Stimulated activated CD4-positive, alpha-beta T cell treated with anti-CD3 and anti-CD28 coated beads, Interleukin-1b, Interleukin-23, amount 100 ng/mL, for 48 hours (primary cell): ENCODE measurements at regions not wholly inside any gene's neighbourhood (a gene's known extent, or its start where the extent isn't known, plus 50 kb on each side); places are given as distances from the start of the nearest gene placed in this dataset.
"Not testable (repeated sequence)": the region's sequence is repeated elsewhere in the genome, so short reads cannot be mapped to it uniquely, and the experiment has no call there.

Source experiments
- DNase-seq: peaks from one replicate; pipeline ENCODE4 v3.0.0-alpha.2; 2020

DNA sequence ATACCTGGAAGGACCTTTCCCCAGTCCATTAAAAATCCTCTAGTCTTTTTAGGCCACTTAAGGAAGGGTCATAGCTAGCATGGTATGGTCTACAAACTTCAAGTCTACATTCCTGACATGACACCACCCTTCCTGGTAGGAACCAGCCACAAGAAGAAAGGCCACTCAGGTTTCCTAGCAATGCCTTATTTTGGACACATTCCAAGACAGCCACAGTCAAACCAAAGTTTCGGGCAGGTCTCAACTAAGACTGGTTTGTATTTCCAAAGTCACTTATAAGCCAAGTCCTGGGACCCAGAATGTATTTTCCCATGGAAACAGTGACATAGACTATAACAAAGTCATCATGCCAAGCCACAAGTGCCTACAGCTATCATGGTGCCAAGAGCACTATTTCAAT, 50.6 kb upstream of the SLC44A3 start:
- no peak for DNase-seq

DNA sequence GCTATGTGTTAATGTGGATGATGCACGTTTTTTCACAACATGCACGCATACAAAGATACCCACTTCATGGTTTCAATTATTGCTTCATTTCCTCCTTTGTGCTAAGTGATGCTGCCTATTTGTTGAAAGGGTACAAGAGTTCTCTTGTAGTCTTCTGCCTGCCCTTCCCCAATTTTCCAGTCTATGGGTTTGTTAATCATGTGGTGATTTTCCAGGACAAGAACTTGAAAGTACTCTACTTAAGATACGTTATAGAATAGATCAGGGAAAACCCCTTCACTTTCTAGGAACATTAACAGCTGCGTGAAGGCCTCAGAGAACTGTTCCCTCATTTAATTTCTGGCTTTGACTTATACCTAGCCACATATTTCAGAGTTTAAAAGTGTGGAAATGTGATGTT, 52.1 kb upstream of the SLC44A3 start:
- DNase-seq: no peak

- DNase-seq: no peak
These were observed 54.2 kb upstream of the SLC44A3 start for GRCh38 chr1:94765958-94766357.

DNA sequence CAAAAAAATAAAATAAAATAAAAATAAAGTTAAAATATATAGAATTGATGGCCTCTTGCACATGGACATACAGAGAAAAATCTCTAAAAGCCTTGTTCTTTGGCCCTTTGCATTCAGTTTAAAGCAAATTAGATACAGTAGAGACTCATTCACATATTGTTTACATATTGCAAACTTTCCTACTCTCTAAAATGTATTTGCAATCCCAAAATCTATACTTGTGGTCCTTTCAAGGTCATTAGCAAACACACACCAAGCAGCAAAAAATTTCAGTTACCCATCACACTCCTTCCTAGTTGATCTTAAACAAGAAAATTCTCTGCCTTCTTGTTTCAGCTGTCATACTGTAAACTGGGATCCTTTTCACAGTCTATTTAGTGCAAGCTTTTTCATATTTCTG, 61.0 kb upstream of the SLC44A3 start:
- no peak for DNase-seq

DNA sequence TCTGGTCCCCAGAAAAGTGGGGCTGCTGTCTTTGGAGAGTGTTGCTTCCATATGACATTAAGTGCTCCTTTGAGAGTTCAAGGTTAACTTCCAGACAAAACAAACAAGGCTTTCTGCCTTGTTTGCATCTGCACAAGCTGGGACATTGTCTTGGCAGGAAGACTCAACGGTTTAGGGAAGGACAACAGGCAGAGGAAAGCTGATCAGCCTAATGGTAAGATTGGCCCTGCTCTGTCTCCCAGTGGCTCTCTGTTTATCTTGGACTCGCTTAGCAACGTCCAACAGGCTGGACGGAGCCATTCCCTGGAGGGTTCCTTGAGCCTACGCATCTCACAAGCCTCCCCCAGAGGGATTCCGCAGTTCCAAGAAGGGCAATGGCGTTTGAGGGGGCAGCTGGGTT, 62.2 kb upstream of the SLC44A3 start:
- no peak for DNase-seq

- DNase-seq: no peak
These were observed 64.5 kb upstream of the SLC44A3 start for GRCh38 chr1:94755675-94756074.

DNA sequence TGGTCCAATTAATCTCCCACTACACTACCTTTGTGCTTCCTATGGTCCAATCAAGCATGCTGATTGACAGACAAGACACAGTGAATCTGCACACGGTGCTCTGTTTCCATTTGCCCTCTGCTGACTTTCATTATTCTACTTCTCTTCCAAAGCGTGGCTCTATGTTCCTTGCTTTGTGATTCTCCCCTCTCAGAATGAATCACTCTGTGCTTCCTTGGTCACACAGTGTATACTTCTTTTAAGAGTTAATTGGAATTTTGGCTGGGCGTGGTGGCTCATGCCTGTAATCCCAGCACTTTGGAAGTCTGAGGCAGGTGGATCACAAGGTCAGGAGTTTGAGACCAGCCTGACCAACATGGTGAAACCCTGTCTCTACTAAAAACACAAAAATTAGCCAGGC, 65.1 kb upstream of the SLC44A3 start:
- not testable (repeated sequence) for DNase-seq

GRCh38 chr1:94754570-94754969, 65.6 kb upstream of the SLC44A3 start:
- DNase-seq: no peak

DNA sequence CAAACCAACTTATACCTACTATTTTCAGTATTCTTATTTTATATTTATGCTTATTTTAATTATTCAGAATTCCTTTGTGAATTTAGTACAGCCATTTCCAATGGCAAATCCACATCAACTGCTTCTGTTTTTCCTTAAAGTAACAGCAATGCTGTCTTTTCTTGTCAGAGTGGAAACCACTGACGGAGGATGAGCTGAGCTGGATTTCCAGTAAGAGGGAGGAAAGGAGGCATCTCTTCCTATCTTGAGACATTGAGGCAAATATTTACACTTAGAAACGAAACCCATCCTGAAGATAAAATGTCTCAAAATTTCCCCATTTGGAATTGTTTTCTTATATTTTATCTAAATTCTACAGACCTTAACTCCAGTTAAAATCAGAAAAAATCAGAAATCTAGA, 66.1 kb upstream of the SLC44A3 start:
- no peak for DNase-seq

GRCh38 chr1:94753171-94753972, 66.8 kb upstream of the SLC44A3 start:
- no peak for DNase-seq

- DNase-seq: not testable (repeated sequence)
These were observed 68.7 kb upstream of the SLC44A3 start for GRCh38 chr1:94751483-94751882.

DNA sequence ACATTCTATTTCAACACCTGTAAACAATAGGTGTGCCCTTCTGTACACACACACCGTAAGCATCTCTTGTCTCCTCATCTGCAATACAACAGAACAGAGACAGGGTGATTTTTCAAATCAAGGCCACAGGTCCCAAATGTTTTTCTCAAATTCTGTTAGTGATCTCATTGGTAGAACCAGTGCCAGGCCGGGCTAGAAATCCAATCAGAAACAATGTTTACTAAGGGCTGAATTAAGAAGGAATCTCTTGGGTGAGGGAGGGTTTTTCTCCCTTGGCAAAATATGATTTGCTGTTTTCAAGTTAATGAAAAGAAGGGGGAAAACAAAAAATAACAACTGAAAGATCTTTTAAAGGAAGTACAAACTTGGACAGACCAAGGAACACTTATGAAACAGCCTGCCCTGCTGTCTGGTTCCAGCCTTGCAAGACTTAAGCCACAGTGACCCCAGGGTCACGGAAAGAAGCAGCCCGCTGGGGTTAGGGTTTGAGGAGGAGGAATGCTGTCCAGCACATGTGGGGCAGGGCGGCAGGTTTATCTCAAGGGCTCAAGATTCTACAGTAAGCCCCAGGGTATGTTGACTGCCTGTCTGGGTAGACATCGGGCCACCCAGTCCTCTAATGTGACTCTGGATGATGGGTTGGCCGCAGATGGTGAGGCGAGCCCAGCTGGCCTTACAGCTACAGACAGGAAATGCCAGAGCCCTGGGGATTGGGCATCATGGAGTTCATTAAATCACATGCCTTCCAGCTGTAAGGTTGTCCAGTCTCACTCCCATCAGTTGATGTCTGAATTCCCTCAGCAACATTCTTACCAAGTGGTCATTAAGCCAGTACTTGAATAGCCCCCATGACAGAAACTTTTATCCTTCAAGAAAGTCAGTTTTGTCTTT, 73.3 kb upstream of the SLC44A3 start:
- no peak for DNase-seq

- DNase-seq: no peak
These were observed 74.4 kb upstream of the SLC44A3 start for GRCh38 chr1:94745742-94746141.

- DNase-seq: no peak
These were observed 76.3 kb upstream of the SLC44A3 start for GRCh38 chr1:94743862-94744261.

DNA sequence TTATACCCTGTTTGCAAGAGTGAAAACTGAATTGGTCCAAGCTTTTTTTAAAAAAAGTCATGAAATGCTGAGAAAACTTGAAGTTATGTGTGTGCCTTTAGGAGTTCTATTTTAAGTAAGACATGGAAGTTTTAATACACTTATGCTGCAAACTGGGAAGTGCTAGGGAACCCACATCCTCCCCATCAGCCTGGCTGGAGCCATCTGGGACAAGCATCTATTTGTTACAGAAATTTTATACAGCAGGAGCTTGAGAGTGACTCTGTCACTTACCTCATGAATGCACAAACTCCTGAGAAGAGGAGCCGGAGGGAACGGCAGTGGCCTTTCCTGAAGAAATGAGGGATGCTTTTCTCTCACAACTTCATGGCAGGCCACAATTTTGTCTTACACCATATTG, 78.2 kb upstream of the SLC44A3 start:
- no peak for DNase-seq

GRCh38 chr1:94741510-94741909, 78.6 kb upstream of the SLC44A3 start:
- no peak for DNase-seq

- no peak for DNase-seq
These were observed 80.6 kb upstream of the SLC44A3 start for GRCh38 chr1:94739521-94740061.

DNA sequence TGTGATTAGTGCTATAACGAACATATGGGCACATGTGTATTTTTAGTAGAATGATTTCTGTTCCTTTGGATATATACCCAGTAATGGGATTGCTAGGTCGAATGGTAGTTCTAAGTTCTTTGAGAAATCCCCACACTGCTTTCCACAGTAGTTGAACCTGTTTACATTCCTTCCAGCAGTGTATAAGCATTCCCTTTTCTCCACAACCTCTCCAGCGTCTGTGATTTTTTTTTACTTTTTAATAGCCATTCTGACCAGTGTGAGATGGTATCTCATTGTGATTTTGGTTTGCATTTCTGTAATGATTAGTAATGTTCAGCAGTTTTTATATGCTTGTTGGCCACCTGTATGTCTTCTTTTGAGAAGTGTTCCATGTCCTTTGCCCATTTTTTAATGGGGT, 81.8 kb upstream of the SLC44A3 start:
- no peak for DNase-seq

- DNase-seq: no peak
These were observed 82.8 kb upstream of the SLC44A3 start for GRCh38 chr1:94737124-94737998.

- DNase-seq: no peak
These were observed 83.6 kb upstream of the SLC44A3 start for GRCh38 chr1:94736549-94736948.

DNA sequence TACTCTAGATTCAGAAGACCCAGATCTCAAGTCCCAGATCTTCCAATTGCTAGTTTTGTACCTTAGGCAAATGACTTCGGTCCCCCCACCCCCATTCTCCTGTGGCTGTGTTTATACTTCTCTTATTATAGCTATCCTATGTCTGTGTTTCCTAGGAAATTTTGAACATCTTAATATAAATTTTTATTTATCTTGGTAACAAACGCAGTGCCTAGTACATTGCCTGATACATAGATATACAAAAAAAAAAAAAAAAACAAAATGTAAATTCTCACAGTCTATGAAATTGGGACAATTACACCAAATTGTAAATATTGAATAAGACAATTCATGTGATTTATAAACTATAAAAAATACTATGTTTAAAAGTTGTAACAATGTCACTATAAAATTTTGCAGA, 84.1 kb upstream of the SLC44A3 start:
- no peak for DNase-seq

DNA sequence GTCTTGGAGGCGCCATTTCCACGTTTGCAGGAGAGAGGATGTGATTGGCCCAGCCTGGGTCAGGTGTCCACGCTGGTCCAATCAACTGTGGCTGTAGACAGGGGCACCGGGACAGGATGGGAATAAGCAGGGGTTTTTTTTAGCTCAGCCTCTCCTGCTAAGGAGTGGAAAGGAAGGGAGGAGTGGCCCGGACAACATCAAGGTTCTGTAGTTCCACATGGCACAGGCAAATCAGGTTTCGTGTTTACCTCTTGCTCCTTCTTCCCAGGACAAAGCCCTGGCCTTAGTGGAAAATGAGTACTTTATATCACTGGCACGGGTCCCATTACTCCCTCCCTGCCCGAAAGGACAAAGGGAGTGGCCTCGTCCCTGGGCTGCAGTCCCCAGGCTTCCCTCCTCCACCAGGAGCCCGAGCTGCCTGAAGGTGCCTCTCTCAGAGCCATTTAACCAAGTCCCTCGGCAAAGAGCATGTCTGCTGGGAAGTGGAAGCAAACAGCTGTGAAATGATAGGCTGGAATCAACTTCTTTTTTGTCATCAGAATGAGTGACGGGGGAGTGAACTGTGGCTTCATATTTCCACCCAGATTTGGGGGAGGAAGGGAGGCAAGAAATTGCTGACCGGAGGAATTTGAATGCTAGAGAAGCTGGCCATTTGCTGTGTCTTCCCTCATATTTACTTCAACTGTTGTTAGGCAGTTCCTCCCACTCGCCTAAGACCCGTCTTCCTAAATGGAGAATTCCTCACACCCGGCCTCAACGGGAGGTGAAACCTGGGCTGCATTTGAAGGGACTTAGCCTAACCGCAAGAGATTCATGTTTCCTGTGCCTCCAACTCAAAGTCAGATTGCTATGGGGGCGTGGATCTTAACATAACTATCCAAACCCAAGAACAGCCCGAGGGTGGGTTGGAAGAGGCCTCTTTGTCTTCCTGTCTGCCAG, 84.9 kb upstream of the SLC44A3 start:
- no peak for DNase-seq
